NT2/D1 (cell line): ENCODE measurements at regions not wholly inside any gene's neighbourhood (a gene's known extent, or its start where the extent isn't known, plus 50 kb on each side); places are given as distances from the start of the nearest gene placed in this dataset.
"Not testable (repeated sequence)": the region's sequence is repeated elsewhere in the genome, so short reads cannot be mapped to it uniquely, and the experiment has no call there.

Experiments used
- SUZ12 ChIP-seq: IDR thresholded peaks from 2 replicates; pipeline ENCODE4 v1.6.1; 2011; ENCODE audit not compliant: insufficient read length, insufficient read depth; ENCODE audit errors: extremely low read depth
- ZNF274 ChIP-seq: IDR thresholded peaks from 2 replicates; pipeline ENCODE4 v1.6.1; 2011; ENCODE audit warnings: mild to moderate bottlenecking, low read depth, low read length

GRCh38 chr6:11443125-11443524, 94.4 kb upstream of the TMEM170B start:
- not testable (repeated sequence) for TF ChIP-seq SUZ12, ZNF274
